OCI-LY7 (cell line): ENCODE measurements at regions not wholly inside any gene's neighbourhood (a gene's known extent, or its start where the extent isn't known, plus 50 kb on each side); places are given as distances from the start of the nearest gene placed in this dataset.

Experiments
- BruUV-seq: library from RNA; stranded (reverse); fragments of 400-500 nt; replicated peaks from 2 replicates; lab custom pipeline; 2021; lab: Mats Ljungman, UMichigan
- CTCF ChIA-PET: fragments of 300-600 bp; sonication (Branson Sonifier 250); formaldehyde crosslinking; loops from one replicate; lab custom pipeline; 2022; ENCODE audit warnings: antibody characterized with exemption; ENCODE audit not compliant: unreplicated experiment; lab: Charles Lee
- POLR2A ChIA-PET: fragments of 300-600 bp; sonication (Branson Sonifier 250); formaldehyde crosslinking; loops from one replicate; lab custom pipeline; 2022; ENCODE audit warnings: antibody characterized with exemption; lab: Charles Lee
- DNase-seq: peaks from one replicate; pipeline ENCODE4 v3.0.0-alpha.2; 2015; ENCODE audit warnings: low spot score
- H2AFZ ChIP-seq: fragments of 200-600 bp; sonication (generic), shearing (Covaris generic); 2 replicates; pipeline ENCODE4 v1.6.1; 2014; ENCODE audit warnings: mild to moderate bottlenecking, antibody characterized with exemption, low read length, moderate library complexity
- H3K27ac ChIP-seq: fragments of 200-600 bp; sonication (generic); 2 replicates; pipeline ENCODE4 v1.5.1; 2014; ENCODE audit warnings: mixed run types, low read depth, mild to moderate bottlenecking, moderate library complexity, low read length, inconsistent platforms; ENCODE audit not compliant: poor library complexity, severe bottlenecking
- H3K36me3 ChIP-seq: fragments of 200-600 bp; sonication (generic); 2 replicates; pipeline ENCODE4 v1.6.1; 2014; ENCODE audit warnings: mild to moderate bottlenecking, antibody characterized with exemption, low read length, moderate library complexity, mixed read lengths; ENCODE audit not compliant: insufficient read depth
- H3K4me1 ChIP-seq: fragments of 200-600 bp; sonication (generic); 2 replicates; pipeline ENCODE4 v1.5.1; 2014; ENCODE audit warnings: mild to moderate bottlenecking, low read length; ENCODE audit not compliant: insufficient read depth, poor library complexity, severe bottlenecking
- H3K4me2 ChIP-seq: fragments of 200-600 bp; sonication (generic); 2 replicates; pipeline ENCODE4 v1.6.1; 2014; ENCODE audit warnings: mild to moderate bottlenecking, low read length
- H3K4me3 ChIP-seq: fragments of 200-600 bp; sonication (generic); 2 replicates; pipeline ENCODE4 v1.5.1; 2014; ENCODE audit warnings: mild to moderate bottlenecking, low read depth, low read length; ENCODE audit not compliant: poor library complexity, severe bottlenecking
- H3K79me2 ChIP-seq: fragments of 200-600 bp; sonication (generic); 2 replicates; pipeline ENCODE4 v1.6.1; 2016; ENCODE audit warnings: low read depth, mild to moderate bottlenecking, low read length, moderate library complexity, mixed read lengths; ENCODE audit not compliant: insufficient read depth
- H3K9me2 ChIP-seq: fragments of 200-600 bp; sonication (generic); 2 replicates; pipeline ENCODE4 v1.6.1; 2016; ENCODE audit warnings: mild to moderate bottlenecking, low read length, mixed read lengths; ENCODE audit not compliant: insufficient read depth
- H3K9me3 ChIP-seq: fragments of 200-600 bp; sonication (generic); 2 replicates; pipeline ENCODE4 v1.6.1; 2014; ENCODE audit warnings: mild to moderate bottlenecking, mixed run types, low read length, mixed read lengths
- H4K20me1 ChIP-seq: fragments of 200-600 bp; sonication (generic); 2 replicates; pipeline ENCODE4 v1.6.1; 2014; ENCODE audit warnings: mild to moderate bottlenecking, antibody characterized with exemption, low read length, moderate library complexity, mixed read lengths; ENCODE audit not compliant: insufficient read depth
- EZH2phosphoT487 ChIP-seq: fragments of 200-600 bp; sonication (generic); IDR thresholded peaks from 2 replicates; pipeline ENCODE4 v1.6.1; 2018; ENCODE audit warnings: low read depth, borderline replicate concordance, mild to moderate bottlenecking, mixed run types, antibody characterized with exemption, low read length, moderate library complexity, mixed read lengths
- intact Hi-C: fragments of 100-400 bp; cut with micrococcal nuclease; formaldehyde crosslinking; loops from one replicate; pipeline ENCODE4 v1.10.0; 2022; ENCODE audit not compliant: unreplicated experiment
- TF ChIP-seq, protein P1 (sequence below): fragments of 200-600 bp; sonication (generic); conservative IDR thresholded peaks from 2 replicates; pipeline ENCODE4 v1.5.1; 2014; ENCODE audit warnings: mild to moderate bottlenecking, antibody characterized with exemption, low read length, moderate library complexity, mixed read lengths

DNA sequence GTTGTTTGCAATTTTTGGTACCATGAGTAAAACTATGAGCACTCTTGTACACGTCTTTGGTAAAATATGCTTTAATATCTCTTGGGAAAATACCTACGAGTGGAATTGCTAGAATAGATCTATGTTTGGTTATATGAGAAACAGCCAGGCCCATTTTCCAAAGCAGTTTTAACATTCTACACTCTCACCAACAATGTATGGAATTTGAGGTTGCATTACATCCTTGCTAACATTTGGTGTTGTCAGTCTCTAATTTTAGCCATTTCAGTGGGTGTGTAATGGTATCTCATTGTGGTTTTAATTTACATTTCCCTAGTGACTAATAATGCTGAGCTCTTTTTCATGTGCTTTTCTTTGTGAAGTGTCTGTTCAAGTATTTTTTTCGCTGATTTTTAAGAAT, 118.9 kb upstream of the TCF4 start:
- ChIA-PET CTCF (no interaction called here), POLR2A (interaction anchor here (0.6 kb wide), 2 partner anchors 84 to 445 kb away, joined by 3 to 5 read pairs; no protein-coding TSS in a partner anchor)
- Histone ChIP-seq H3K4me2 (no peak overlapping the region), H3K4me1 (no peaks in the 10 kb centered on the region), H4K20me1 (no peaks in the 10 kb centered on the region), H3K36me3 (no peaks in the 10 kb centered on the region), H3K27ac (no peak overlapping the region), H3K9me2 (no peaks in the 10 kb centered on the region), H3K79me2 (no peaks in the 10 kb centered on the region), H3K4me3 (no peak overlapping the region), H2AFZ (no peak overlapping the region), H3K9me3 (no peaks in the 10 kb centered on the region)
- TF ChIP-seq, protein P1, sequence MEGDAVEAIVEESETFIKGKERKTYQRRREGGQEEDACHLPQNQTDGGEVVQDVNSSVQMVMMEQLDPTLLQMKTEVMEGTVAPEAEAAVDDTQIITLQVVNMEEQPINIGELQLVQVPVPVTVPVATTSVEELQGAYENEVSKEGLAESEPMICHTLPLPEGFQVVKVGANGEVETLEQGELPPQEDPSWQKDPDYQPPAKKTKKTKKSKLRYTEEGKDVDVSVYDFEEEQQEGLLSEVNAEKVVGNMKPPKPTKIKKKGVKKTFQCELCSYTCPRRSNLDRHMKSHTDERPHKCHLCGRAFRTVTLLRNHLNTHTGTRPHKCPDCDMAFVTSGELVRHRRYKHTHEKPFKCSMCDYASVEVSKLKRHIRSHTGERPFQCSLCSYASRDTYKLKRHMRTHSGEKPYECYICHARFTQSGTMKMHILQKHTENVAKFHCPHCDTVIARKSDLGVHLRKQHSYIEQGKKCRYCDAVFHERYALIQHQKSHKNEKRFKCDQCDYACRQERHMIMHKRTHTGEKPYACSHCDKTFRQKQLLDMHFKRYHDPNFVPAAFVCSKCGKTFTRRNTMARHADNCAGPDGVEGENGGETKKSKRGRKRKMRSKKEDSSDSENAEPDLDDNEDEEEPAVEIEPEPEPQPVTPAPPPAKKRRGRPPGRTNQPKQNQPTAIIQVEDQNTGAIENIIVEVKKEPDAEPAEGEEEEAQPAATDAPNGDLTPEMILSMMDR = no peak
- TF ChIP-seq EZH2phosphoT487 = no peak
- intact Hi-C loops = no loop called here
- BruUV-seq = no TSS peak
- DNase-seq = no peak

DNA sequence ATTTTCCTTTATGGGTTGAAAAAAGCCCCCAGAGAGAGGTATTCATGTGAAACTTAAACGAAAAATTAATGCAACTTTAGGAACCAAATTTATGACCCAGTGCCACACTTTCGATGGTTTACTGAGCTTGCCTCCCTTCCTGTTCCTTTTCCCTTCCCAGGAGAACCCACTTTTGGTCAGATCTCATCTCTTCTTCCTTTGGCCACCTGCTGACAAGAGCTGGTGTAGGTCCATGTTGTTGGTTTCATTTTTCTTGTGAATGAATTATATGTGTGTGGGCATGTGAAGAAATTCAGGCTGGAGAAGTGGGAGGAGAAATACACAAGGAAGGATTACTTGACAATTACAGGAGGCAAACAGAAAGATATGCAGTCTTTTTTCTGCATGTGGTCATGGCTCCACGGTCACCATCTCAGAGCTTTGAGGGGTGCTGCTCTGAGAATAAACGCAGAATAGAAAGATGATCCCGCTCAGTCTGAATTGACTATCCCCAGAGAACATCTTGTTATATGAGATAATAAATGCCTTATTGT, 111.3 kb upstream of the TCF4 start:
- intact Hi-C loops = no loop called here
- no TSS peak for BruUV-seq
- CTCF ChIA-PET = no interaction called here

DNA sequence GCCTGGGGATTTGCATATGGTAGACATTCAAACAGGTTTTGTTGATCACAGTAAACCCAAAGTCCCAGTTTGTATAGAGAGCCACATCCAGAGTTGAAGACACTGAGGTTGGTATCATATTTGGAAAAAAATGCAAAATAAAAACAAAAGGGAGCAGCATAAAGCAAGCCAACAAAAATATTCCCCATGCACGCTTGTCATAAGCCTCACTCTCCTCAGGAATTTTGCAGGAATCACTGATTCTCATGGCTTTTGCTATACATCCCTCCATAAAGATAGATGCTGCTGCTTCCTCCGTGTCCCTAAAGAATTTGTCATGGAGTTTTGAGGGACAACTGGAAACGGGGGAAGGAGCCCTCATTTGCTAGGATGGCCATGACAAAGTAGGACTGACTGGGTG, 108.8 kb upstream of the TCF4 start:
- no peaks in the 10 kb centered on the region for H4K20me1 ChIP-seq
- H3K36me3 ChIP-seq = no peaks in the 10 kb centered on the region
- intact Hi-C loops = no loop called here
- no peak for DNase-seq
- CTCF ChIA-PET = no interaction called here
- POLR2A ChIA-PET = no interaction called here
- no peak overlapping the region for H2AFZ ChIP-seq
- H3K9me2 ChIP-seq = no peaks in the 10 kb centered on the region
- BruUV-seq = no TSS peak
- TF ChIP-seq, protein P1 = no peak
- no peak for TF ChIP-seq EZH2phosphoT487
- H3K27ac ChIP-seq = no peak overlapping the region
- H3K9me3 ChIP-seq = no peaks in the 10 kb centered on the region
- H3K4me2 ChIP-seq = no peak overlapping the region
- H3K79me2 ChIP-seq = no peaks in the 10 kb centered on the region
- H3K4me1 ChIP-seq = no peaks in the 10 kb centered on the region
- H3K4me3 ChIP-seq = no peak overlapping the region

More for the DNA sequence above, 111.3 kb upstream of the TCF4 start:
- POLR2A ChIA-PET = no interaction called here
- Histone ChIP-seq H3K79me2 (no peaks in the 10 kb centered on the region), H3K4me1 (no peaks in the 10 kb centered on the region), H3K27ac (no peak overlapping the region), H3K4me3 (no peak overlapping the region), H3K36me3 (no peaks in the 10 kb centered on the region), H3K9me3 (no peaks in the 10 kb centered on the region), H3K9me2 (no peaks in the 10 kb centered on the region), H3K4me2 (no peak overlapping the region), H2AFZ (no peak overlapping the region), H4K20me1 (no peaks in the 10 kb centered on the region)
- DNase-seq = no peak
- TF ChIP-seq, protein P1 = no peak
- TF ChIP-seq EZH2phosphoT487 = no peak
